ENCODE measurements at regions not wholly inside any gene's neighbourhood (a gene's known extent, or its start where the extent isn't known, plus 50 kb on each side); places are given as distances from the start of the nearest gene placed in this dataset.

GRCh38 chr1:177799746-177800145 lies 170.1 kb downstream of the SEC16B start:
- no peaks in the 10 kb centered on the region for H4K20me1 ChIP-seq (ENCODE audit: control insufficient read depth, insufficient read depth, low read length, poor library complexity, severe bottlenecking)

GRCh38 chr1:177798614-177799013 lies 171.2 kb downstream of the SEC16B start:
- Histone ChIP-seq H3K4me1 (ENCODE audit: control insufficient read depth in 2 of 2, insufficient read depth in 2 of 2, low read length in 2 of 2) (no peaks in the 10 kb centered on the region), H3K4me2 (replicated peaks; ENCODE audit: low read depth, low read length, poor library complexity, severe bottlenecking) (no peak overlapping the region), H3K79me2 (ENCODE audit: control insufficient read depth, insufficient read depth, low read length) (no peaks in the 10 kb centered on the region), H3K9ac (ENCODE audit: low read length) (no peak overlapping the region), H3K4me3 (ENCODE audit: control extremely low read depth in 1 of 5, extremely low read depth in 1 of 5, insufficient read depth in 1 of 5, low read depth in 2 of 5, low read length in 4 of 5) (no peak overlapping the region), H3K9me3 (ENCODE audit: control extremely low read depth in 1 of 3, control insufficient read depth in 2 of 3, insufficient read depth in 1 of 3, low read length in 2 of 3) (peaks cover 0 to 3% (median 0%) of the 10 kb centered on the region in 3 donors), H3K36me3 (replicated peaks in 1 of 2; ENCODE audit: control extremely low read depth in 1 of 2, control insufficient read depth in 1 of 2, extremely low read depth in 1 of 2, insufficient read depth in 2 of 2, low read length in 1 of 2) (no peaks in the 10 kb centered on the region), H3K27me3 (replicated peaks in 1 of 4; ENCODE audit: control extremely low read depth in 1 of 4, control insufficient read depth in 3 of 4, insufficient read depth in 4 of 4, low read length in 3 of 4) (no peaks in the 10 kb centered on the region), H2AFZ (ENCODE audit: insufficient read depth, low read depth, low read length, poor library complexity, severe bottlenecking) (no peak overlapping the region), H4K20me1 (ENCODE audit: control insufficient read depth, insufficient read depth, low read length, poor library complexity, severe bottlenecking) (no peaks in the 10 kb centered on the region), H3K27ac (ENCODE audit: low read length in 2 of 2) (no peak overlapping the region)
- H3K4me1 Mint-ChIP-seq, result no peaks in the 10 kb centered on the region
- H3K4me3 Mint-ChIP-seq, result no peak overlapping the region
- no CpG with 5 or more reads among the region's 3 CpGs for WGBS (ENCODE audit: insufficient coverage)
- ChIA-PET POLR2A (no interaction called here), CTCF (no interaction called here)
- DNase-seq (no peak), ATAC-seq (ENCODE audit: low read depth) (no peak)
- TF ChIP-seq EZH2 (IDR thresholded peaks at IDR 0.05; ENCODE audit: borderline replicate concordance, insufficient read depth, low read depth, low read length, poor library complexity, severe bottlenecking) (no peak), CTCF (IDR thresholded peaks at IDR 0.05) (no peak)
- H3K27ac Mint-ChIP-seq, result no peak overlapping the region
- peaks cover 10% of the 10 kb centered on the region for H3K27me3 Mint-ChIP-seq
- H3K9me3 Mint-ChIP-seq (ENCODE audit: insufficient read depth), result peaks cover under 1% of the 10 kb centered on the region
- intact Hi-C loops (cut with micrococcal nuclease), result no loop called here

More at GRCh38 chr1:177799746-177800145, 170.1 kb downstream of the SEC16B start:
- no peak overlapping the region for H3K4me2 ChIP-seq (replicated peaks; ENCODE audit: low read depth, low read length, poor library complexity, severe bottlenecking)
- Mint-ChIP-seq H3K4me3 (no peak overlapping the region), H3K9me3 (ENCODE audit: insufficient read depth) (peaks cover 5% of the 10 kb centered on the region), H3K4me1 (no peaks in the 10 kb centered on the region), H3K27ac (no peak overlapping the region), H3K27me3 (peaks cover 10% of the 10 kb centered on the region)
- no peaks in the 10 kb centered on the region for H3K4me1 ChIP-seq (ENCODE audit: control insufficient read depth in 2 of 2, insufficient read depth in 2 of 2, low read length in 2 of 2)
- ATAC-seq (ENCODE audit: low read depth), result no peak
- no peaks in the 10 kb centered on the region for H3K36me3 ChIP-seq (replicated peaks in 1 of 2; ENCODE audit: control extremely low read depth in 1 of 2, control insufficient read depth in 1 of 2, extremely low read depth in 1 of 2, insufficient read depth in 2 of 2, low read length in 1 of 2)
- no peak for DNase-seq
- H2AFZ ChIP-seq (ENCODE audit: insufficient read depth, low read depth, low read length, poor library complexity, severe bottlenecking), result no peak overlapping the region
- ChIA-PET CTCF (no interaction called here), POLR2A (no interaction called here)
- H3K9me3 ChIP-seq (ENCODE audit: control extremely low read depth in 1 of 3, control insufficient read depth in 2 of 3, insufficient read depth in 1 of 3, low read length in 2 of 3), result peaks cover 0 to 3% (median 0%) of the 10 kb centered on the region in 3 donors
- 89% methylated on average over 4 of the region's 4 CpGs for WGBS (ENCODE audit: insufficient coverage)
- intact Hi-C loops (cut with micrococcal nuclease), result no loop called here
- H3K27ac ChIP-seq (ENCODE audit: low read length in 2 of 2), result no peak overlapping the region
- H3K27me3 ChIP-seq (replicated peaks in 1 of 4; ENCODE audit: control extremely low read depth in 1 of 4, control insufficient read depth in 3 of 4, insufficient read depth in 4 of 4, low read length in 3 of 4), result no peaks in the 10 kb centered on the region
- no peak overlapping the region for H3K4me3 ChIP-seq (ENCODE audit: control extremely low read depth in 1 of 5, extremely low read depth in 1 of 5, insufficient read depth in 1 of 5, low read depth in 2 of 5, low read length in 4 of 5)
- no peak for TF ChIP-seq CTCF (IDR thresholded peaks at IDR 0.05)
- TF ChIP-seq EZH2 (IDR thresholded peaks at IDR 0.05; ENCODE audit: borderline replicate concordance, insufficient read depth, low read depth, low read length, poor library complexity, severe bottlenecking), result no peak
- H3K79me2 ChIP-seq (ENCODE audit: control insufficient read depth, insufficient read depth, low read length), result no peaks in the 10 kb centered on the region
- no peak overlapping the region for H3K9ac ChIP-seq (ENCODE audit: low read length)

All from B cell (primary cell).